Suppressor macrophage treated with lipopolysaccharide for 4 hours (primary cell): ENCODE measurements at regions not wholly inside any gene's neighbourhood (a gene's known extent, or its start where the extent isn't known, plus 50 kb on each side); places are given as distances from the start of the nearest gene placed in this dataset.
"Not testable (repeated sequence)": the region's sequence is repeated elsewhere in the genome, so short reads cannot be mapped to it uniquely, and the experiment has no call there.

Experiments
- DNase-seq: peaks from one replicate; pipeline ENCODE4 v3.0.0-alpha.2; 2020

GRCh38 chr17:53012364-53012763, 810.4 kb upstream of the KIF2B start:
- DNase-seq = no peak

- no peak for DNase-seq
These were observed 816.7 kb upstream of the KIF2B start for GRCh38 chr17:53006006-53006405.

GRCh38 chr17:53004902-53005301, 817.8 kb upstream of the KIF2B start:
- DNase-seq = no peak

DNA sequence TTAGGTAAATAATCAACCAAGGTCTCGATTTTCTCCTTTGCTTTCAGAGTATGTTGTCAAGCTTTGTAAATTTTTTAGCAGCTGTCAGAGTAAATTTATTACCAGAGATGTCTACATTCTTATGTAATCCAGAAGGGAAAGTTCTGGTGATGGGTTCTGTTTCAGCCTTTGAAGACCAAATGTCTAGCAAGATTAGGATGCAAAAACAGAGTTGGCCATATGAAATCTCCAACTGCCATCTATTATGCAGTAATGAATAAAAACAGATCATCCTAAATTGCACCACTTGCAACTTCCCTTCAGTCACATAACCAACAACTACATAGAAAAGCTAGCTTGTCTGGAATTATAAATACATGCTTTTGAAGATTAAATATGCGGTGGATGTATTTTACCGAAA, 826.8 kb upstream of the KIF2B start:
- no peak for DNase-seq

GRCh38 chr17:52995147-52995546, 827.6 kb upstream of the KIF2B start:
- DNase-seq = no peak

DNA sequence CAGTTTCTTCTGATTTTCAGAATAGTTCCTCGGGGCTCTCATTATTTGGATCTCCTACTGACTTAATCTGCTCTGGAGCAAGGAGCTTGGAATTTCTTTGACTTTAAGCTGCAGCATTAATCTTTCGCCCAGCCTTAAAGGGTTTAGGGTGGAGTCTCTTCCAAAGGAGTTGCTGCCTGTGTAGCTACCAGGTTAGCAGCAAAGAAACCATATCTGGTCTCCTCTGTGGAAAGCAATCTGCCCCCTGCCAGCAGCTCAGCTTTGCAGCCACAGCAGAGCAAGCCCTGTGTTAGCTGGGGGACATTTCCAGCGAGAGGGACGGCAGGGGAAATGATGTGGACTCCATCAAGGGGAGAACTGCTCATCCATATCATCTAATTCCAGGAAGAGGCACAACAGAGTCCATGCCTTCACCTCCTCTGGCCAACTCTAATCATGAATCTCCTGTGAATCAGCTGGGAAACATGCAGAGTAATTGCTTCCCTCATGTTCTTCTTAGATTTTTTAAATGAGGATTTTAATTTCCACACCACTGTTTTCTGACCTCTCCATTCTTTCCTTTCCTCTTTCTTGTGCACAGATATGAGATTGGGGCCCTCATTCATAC, 827.6 kb upstream of the CA10 start:
- DNase-seq = no peak

GRCh38 chr17:52982331-52982730, 823.8 kb upstream of the CA10 start:
- DNase-seq = no peak

DNA sequence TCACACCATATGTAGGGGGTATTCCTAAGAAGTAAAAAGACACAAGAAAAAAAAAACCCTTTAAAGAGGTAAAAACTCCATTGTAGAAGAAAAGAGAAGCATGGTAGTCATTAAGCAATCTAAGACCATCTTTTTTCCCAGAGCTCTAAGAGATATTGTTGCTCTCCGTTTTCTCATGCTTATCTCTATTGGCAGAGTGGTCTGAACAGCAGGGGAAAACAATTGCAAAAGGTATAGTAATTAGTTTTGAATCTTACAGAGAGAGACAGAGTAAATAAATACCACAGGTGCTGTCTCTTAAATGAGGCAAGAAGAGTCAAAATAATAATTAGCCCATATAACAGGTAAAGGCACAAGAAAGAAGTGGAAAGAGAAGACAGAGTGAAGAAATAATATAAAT, 821.4 kb upstream of the CA10 start:
- no peak for DNase-seq

DNA sequence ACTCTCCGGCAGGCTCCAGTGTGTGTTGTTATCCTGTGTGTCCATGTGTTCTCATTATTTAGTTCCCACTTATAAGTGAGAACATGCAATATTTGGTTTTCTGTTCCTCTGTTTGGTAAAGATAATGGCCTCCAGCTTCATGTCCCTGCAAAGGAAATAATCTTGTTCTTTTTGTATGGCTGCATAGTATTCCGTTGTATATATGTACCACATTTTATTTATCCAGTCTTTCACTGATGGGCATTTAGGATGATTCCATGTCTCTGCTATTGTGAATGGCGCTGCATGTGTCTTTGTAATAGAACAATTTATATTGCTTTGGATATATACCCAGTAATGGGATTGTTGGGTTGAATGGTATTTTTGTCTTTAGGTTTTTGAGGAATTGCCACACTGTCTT, 807.3 kb upstream of the CA10 start:
- no peak for DNase-seq

DNA sequence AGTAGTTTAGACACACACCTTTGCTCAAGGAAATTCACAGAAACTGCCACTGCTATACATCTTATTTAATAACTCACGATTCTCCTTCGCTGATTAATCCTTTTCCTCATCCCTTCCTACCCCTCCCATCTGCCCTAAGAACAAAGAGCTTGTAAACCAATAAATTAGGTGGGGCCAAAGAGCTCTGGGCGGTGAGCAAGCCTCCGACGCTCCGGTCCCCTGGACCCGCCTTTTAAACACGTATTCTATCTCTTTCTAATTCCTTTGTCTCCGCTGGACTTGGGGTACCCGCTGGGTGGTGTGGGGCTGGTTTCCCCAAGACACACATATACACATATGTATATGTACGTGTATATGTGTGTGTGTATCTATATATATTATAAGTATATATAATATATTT, 803.2 kb upstream of the CA10 start:
- not testable (repeated sequence) for DNase-seq

DNA sequence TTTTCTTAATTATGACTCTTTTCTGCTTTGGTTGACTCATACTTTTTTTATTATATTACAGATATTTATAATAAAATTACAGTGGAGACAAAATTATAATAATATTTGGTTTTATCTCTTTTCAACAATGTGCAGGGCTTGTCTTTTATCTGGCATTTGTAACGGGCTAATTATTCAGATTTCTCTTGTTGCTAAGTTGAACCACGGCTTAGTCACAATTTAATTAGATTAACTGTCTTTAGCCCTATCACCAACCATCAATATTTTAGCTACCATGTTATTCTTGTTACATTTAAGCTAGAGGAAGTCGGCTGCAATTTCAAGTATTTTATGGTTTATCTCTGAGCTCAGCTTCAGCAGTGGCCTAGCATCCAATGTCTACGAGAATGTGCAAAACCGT, 798.9 kb upstream of the CA10 start:
- DNase-seq = no peak

- DNase-seq = no peak
These were observed 788.9 kb upstream of the CA10 start for GRCh38 chr17:52947418-52947817.

DNA sequence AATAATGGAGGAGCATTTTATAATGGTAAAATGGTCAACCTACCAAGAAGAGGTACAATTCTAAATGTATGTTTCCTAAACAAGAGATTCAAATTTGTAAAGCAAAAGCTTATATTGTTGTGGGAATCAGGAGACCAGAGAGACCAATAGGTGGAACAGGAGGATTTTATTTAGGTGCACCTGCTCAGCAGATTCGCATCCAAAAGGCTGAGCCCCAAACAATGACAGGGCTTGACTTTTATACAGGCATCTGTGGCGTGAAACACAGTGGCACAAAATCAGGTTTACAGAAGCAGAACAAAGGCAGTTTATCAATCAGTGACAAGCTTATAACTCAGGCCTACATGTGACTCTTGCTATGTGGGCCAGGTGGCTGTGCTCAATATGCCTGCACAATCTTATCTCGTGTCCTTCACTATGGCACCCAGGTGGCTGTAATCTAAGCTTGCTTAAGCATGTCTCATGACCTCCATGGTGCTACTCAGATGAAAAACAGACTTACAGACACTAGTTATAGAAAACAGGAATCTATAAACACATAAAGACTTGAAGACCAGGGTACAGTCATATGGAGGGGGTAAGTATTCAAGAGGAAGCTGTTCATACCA, 780.2 kb upstream of the CA10 start:
- no peak for DNase-seq

- no peak for DNase-seq
These were observed 772.1 kb upstream of the CA10 start for GRCh38 chr17:52930581-52930980.

- no peak for DNase-seq
These were observed 771.6 kb upstream of the CA10 start for GRCh38 chr17:52930145-52930544.

GRCh38 chr17:52923658-52924057, 765.1 kb upstream of the CA10 start:
- no peak for DNase-seq

- DNase-seq = no peak
These were observed 740.7 kb upstream of the CA10 start for GRCh38 chr17:52899235-52899634.

DNA sequence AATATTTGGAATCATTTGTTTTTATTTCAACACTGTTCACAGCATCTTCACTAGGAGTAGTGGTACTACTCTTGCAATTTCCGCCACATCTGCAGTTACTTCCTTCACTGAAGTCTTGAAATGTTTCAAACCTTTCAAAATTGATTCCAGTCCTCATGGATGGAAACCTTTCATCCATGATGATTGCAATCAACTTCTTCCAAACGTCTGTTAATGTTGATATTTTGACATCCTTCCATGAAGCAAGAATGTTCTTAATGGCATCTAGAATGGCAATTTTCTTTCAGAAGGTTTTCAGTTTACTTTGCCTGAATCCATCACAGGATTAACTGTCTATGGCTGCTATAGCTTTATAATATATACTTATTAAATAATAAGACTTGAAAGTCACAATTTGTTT, 736.8 kb upstream of the CA10 start:
- DNase-seq = no peak

GRCh38 chr17:52892334-52892733, 733.8 kb upstream of the CA10 start:
- DNase-seq = no peak

- DNase-seq = no peak
These were observed 727.4 kb upstream of the CA10 start for GRCh38 chr17:52885882-52886281.

DNA sequence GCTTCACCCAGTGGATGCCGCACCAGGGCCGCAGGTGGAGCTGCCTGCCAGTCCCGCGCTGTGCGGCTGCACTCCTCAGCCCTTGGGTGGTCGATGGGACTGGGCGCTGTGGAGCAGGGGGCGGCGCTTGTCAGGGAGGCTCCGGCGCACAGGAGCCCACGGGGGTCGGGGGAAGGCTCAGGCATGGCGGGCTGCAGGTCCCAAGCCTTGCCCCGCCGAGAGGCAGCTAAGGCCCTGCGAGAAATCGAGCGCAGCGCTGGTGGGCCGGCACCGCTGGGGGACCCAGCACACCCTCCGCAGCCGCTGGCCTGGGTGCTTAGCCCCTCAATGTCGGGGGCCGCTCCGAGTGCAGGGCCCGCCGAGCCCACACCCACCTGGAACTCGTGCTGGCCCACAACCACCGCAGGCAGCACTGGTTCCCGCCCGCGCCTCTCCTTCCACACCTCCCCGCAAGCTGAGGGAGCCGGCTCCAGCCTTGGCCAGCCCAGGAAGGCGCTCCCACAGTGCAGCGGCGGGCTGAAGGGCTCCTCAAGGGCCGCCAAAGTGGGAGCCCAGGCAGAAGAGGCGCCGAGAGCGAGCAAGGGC, 725.5 kb upstream of the CA10 start:
- DNase-seq = not testable (repeated sequence)

DNA sequence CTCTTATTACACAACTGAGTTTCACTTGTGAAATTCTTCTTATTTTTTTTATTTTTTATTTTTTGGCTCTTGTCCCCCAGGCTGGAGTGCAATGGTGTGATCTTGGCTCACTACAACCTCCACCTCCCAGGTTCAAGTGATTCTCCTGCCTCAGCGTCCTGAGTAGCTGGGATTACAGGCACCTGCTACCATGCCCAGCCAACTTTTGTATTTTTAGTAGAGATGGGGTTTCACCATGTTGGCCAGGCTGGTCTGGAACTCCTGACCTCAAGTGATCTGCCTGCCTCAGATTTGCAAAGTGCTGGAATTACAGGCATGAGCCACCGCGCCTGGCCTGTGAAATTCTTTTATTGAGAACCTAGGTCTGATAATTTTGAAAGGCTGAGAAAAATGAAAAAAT, 688.3 kb upstream of the CA10 start:
- not testable (repeated sequence) for DNase-seq

DNA sequence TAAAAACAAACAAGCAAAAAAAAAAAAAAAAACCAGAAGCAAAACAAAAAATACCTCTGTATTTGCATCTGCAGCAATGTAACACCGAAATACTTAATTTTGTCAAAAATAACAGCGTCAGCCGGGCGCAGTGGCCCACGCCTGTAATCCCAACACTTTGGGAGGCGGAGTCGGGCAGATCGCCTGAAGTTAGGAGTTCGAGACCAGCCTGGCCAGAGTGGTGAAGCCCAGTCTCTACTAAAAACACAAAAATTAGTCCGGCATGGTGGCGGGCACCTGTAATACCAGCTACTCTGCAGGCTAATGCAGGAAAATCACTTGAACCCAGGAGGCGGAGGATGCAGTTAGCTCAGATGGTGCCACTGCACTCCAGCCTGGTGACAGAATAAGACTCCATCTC, 683.5 kb upstream of the CA10 start:
- DNase-seq = no peak

DNA sequence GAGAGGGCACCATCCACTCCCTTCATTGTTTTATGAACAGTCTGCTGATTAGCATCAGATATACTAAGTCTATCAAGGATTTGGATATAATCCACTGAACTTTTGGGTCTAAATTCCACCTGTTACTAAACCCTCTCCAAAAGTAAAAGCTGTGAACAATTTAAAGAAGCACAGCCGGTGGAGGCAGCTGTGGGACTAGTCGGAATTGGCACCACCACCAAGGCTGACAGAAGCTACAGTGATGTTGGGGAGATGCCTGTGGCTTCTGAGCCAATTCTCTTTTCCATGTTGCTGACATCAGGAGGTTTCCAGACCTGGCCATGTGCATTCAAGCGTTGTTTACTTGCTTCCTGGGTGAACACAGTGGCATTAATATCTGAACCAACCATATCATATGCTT, 679.0 kb upstream of the CA10 start:
- no peak for DNase-seq

DNA sequence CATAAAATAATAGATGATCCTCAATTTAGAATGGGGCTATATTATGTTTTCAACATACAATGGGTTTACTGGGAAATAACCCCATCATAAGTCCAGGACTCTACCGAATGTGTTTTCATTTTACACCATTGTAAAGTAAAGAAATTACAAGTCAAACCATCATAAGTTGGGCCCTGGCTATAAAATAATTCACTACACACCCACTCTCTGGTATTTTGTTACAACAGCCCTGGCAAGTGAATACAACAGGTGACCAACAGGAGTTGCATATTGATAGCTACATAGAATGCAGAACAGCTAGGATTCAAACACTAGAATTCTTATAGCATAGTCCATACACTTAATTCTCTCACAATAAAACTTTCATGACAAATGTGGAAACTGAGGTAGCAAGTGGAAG, 673.0 kb upstream of the CA10 start:
- DNase-seq = no peak
